HEK293 (cell line): ENCODE measurements at regions not wholly inside any gene's neighbourhood (a gene's known extent, or its start where the extent isn't known, plus 50 kb on each side); places are given as distances from the start of the nearest gene placed in this dataset.

Experiments used
- CTCF ChIA-PET: fragments of 350-600 bp; formaldehyde crosslinking; extraction: SDS; loops from one replicate; lab custom pipeline; 2021; ENCODE audit warnings: antibody characterized with exemption; lab: Yijun Ruan, JAX
- POLR2A ChIA-PET: fragments of 300-600 bp; formaldehyde crosslinking; extraction: SDS; loops from one replicate; lab custom pipeline; 2020; ENCODE audit warnings: antibody characterized with exemption, inconsistent platforms; lab: Yijun Ruan, JAX
- H3K27ac ChIP-seq: fragments of 200-500 bp; sonication (Bioruptor generic); 2 replicates; pipeline ENCODE4 v1.5.1; 2014; ENCODE audit warnings: low read depth, low read length, control low read depth, inconsistent platforms; ENCODE audit errors: extremely low read depth
- H3K36me3 ChIP-seq, 2 experiments: fragments of 200-500 bp in 1 of 2; sonication (Bioruptor generic) in 1 of 2; 1 replicate in 1 of 2; 2 replicates in 1 of 2; pipeline ENCODE4 v1.5.1; 2014 to 2017; ENCODE audit warnings: inconsistent platforms in 2 of 2, low read length in 2 of 2; ENCODE audit not compliant: control insufficient read depth in 2 of 2, insufficient read depth in 1 of 2
- H3K4me1 ChIP-seq: fragments of 200-500 bp; sonication (Bioruptor generic); 2 replicates; pipeline ENCODE4 v1.5.1; 2014; ENCODE audit warnings: mild to moderate bottlenecking, low read length, inconsistent platforms; ENCODE audit not compliant: control insufficient read depth, insufficient read depth
- H3K4me3 ChIP-seq: 2 replicates; pipeline ENCODE4 v1.5.1; 2011; ENCODE audit warnings: low read depth, mild to moderate bottlenecking, control low read depth, low read length, moderate library complexity
- H3K9me3 ChIP-seq: fragments of 200-500 bp; sonication (Bioruptor generic); 2 replicates; pipeline ENCODE4 v1.5.1; 2014; ENCODE audit warnings: low read depth, low read length, inconsistent platforms; ENCODE audit not compliant: control insufficient read depth, insufficient read depth
- GLI4 ChIP-seq: fragments of 450-650 bp; formaldehyde crosslinking; IDR thresholded peaks from 2 replicates; pipeline ENCODE4 v1.5.1; 2016; ENCODE audit warnings: missing biosample characterization, missing genetic modification characterization
- MYNN ChIP-seq: fragments of 450-650 bp; formaldehyde crosslinking; IDR thresholded peaks from 2 replicates; pipeline ENCODE4 v1.5.1; 2016; ENCODE audit warnings: missing biosample characterization, missing genetic modification characterization, borderline replicate concordance
- ZNF174 ChIP-seq: fragments of 450-650 bp; formaldehyde crosslinking; IDR thresholded peaks from 2 replicates; pipeline ENCODE4 v1.5.0; 2017; ENCODE audit warnings: missing biosample characterization, mild to moderate bottlenecking, missing genetic modification characterization
- ZNF19 ChIP-seq: fragments of 450-650 bp; formaldehyde crosslinking; IDR thresholded peaks from 2 replicates; pipeline ENCODE4; 2016; ENCODE audit warnings: missing biosample characterization, missing genetic modification characterization, low read depth
- ZNF266 ChIP-seq: fragments of 450-650 bp; formaldehyde crosslinking; IDR thresholded peaks from 2 replicates; pipeline ENCODE4 v1.5.1; 2016; ENCODE audit warnings: missing biosample characterization, missing genetic modification characterization, low read depth
- ZNF350 ChIP-seq: fragments of 450-650 bp; formaldehyde crosslinking; IDR thresholded peaks from 2 replicates; pipeline ENCODE4 v1.5.0; 2017; ENCODE audit warnings: missing biosample characterization, mild to moderate bottlenecking, missing genetic modification characterization
- ZNF423 ChIP-seq: fragments of 450-650 bp; formaldehyde crosslinking; IDR thresholded peaks from 2 replicates; pipeline ENCODE4 v1.5.1; 2016; ENCODE audit warnings: missing biosample characterization, missing genetic modification characterization
- ZNF529 ChIP-seq: fragments of 450-650 bp; formaldehyde crosslinking; IDR thresholded peaks from 2 replicates; pipeline ENCODE4 v1.5.1; 2017; ENCODE audit warnings: missing genetic modification characterization, missing biosample characterization; ENCODE audit not compliant: insufficient replicate concordance
- ZNF571 ChIP-seq: fragments of 450-650 bp; formaldehyde crosslinking; IDR thresholded peaks from 2 replicates; pipeline ENCODE4 v1.5.0; 2017; ENCODE audit warnings: missing biosample characterization, missing genetic modification characterization
- ZNF610 ChIP-seq: fragments of 450-650 bp; formaldehyde crosslinking; IDR thresholded peaks from 2 replicates; pipeline ENCODE4 v1.5.1; 2016; ENCODE audit warnings: missing biosample characterization, missing genetic modification characterization, borderline replicate concordance
- ZNF707 ChIP-seq: fragments of 450-650 bp; formaldehyde crosslinking; IDR thresholded peaks from 2 replicates; pipeline ENCODE4 v1.5.1; 2016; ENCODE audit warnings: missing biosample characterization, missing genetic modification characterization
- ZNF777 ChIP-seq: fragments of 450-650 bp; formaldehyde crosslinking; IDR thresholded peaks from 2 replicates; pipeline ENCODE4 v1.5.1; 2017; ENCODE audit warnings: missing biosample characterization, missing genetic modification characterization, borderline replicate concordance
- ZNF830 ChIP-seq: fragments of 450-650 bp; IDR thresholded peaks from 2 replicates; pipeline ENCODE4 v1.5.0; 2018; ENCODE audit warnings: missing biosample characterization, missing genetic modification characterization, low read depth, mild to moderate bottlenecking, moderate library complexity
- TF ChIP-seq, protein P1 (sequence below): fragments of 450-650 bp; formaldehyde crosslinking; IDR thresholded peaks from 2 replicates; pipeline ENCODE4 v1.5.1; 2016; ENCODE audit warnings: missing biosample characterization, missing genetic modification characterization
- TF ChIP-seq, protein P2 (sequence below): fragments of 450-650 bp; formaldehyde crosslinking; IDR thresholded peaks from 2 replicates; pipeline ENCODE4 v1.5.1; 2017; ENCODE audit warnings: missing biosample characterization, missing genetic modification characterization
- TF ChIP-seq, protein P3 (sequence below): fragments of 450-650 bp; formaldehyde crosslinking; IDR thresholded peaks from 2 replicates; pipeline ENCODE4 v1.5.1; 2016; ENCODE audit warnings: missing biosample characterization, missing genetic modification characterization
- TF ChIP-seq, protein P4 (sequence below): fragments of 450-650 bp; IDR thresholded peaks from 2 replicates; pipeline ENCODE4 v1.5.1; 2018; ENCODE audit warnings: missing biosample characterization, mild to moderate bottlenecking, missing genetic modification characterization
- TF ChIP-seq, protein P5 (sequence below): fragments of 450-650 bp; formaldehyde crosslinking; IDR thresholded peaks from 2 replicates; pipeline ENCODE4 v1.5.1; 2016; ENCODE audit warnings: missing biosample characterization, missing genetic modification characterization
- TF ChIP-seq, protein P6 (sequence below): fragments of 450-650 bp; formaldehyde crosslinking; IDR thresholded peaks from 2 replicates; pipeline ENCODE4 v1.5.1; 2016; ENCODE audit warnings: missing biosample characterization, missing genetic modification characterization

DNA sequence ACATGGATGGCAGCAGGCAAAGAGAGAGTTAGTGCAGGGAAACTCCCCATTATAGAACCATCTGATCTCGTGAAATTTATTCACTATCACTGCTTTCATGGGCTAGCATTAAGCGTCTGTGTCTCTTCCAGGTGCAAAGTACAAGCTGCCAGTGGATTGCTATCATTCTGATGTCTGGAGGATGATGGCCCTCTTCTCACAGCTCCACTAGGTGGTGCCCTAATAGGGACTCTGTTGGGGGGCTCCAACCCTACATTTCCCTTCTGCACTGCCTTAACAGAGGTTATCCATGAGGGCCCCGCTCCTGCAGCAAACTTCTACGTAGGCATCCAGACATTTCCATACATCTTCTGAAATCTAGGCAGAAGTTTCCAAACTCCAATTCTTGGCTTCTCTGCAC lies 347.8 kb upstream of the HS3ST5 start (continued):
- TF ChIP-seq, protein P1, sequence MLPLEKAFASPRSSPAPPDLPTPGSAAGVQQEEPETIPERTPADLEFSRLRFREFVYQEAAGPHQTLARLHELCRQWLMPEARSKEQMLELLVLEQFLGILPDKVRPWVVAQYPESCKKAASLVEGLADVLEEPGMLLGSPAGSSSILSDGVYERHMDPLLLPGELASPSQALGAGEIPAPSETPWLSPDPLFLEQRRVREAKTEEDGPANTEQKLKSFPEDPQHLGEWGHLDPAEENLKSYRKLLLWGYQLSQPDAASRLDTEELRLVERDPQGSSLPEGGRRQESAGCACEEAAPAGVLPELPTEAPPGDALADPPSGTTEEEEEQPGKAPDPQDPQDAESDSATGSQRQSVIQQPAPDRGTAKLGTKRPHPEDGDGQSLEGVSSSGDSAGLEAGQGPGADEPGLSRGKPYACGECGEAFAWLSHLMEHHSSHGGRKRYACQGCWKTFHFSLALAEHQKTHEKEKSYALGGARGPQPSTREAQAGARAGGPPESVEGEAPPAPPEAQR (tag by site-specific recombination): no peak
- TF ChIP-seq, protein P2, sequence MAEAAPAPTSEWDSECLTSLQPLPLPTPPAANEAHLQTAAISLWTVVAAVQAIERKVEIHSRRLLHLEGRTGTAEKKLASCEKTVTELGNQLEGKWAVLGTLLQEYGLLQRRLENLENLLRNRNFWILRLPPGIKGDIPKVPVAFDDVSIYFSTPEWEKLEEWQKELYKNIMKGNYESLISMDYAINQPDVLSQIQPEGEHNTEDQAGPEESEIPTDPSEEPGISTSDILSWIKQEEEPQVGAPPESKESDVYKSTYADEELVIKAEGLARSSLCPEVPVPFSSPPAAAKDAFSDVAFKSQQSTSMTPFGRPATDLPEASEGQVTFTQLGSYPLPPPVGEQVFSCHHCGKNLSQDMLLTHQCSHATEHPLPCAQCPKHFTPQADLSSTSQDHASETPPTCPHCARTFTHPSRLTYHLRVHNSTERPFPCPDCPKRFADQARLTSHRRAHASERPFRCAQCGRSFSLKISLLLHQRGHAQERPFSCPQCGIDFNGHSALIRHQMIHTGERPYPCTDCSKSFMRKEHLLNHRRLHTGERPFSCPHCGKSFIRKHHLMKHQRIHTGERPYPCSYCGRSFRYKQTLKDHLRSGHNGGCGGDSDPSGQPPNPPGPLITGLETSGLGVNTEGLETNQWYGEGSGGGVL (tag by site-specific recombination): no peak
- TF ChIP-seq ZNF350 (tag by site-specific recombination): no peak
- TF ChIP-seq, all 188 proteins: peak for 0

DNA sequence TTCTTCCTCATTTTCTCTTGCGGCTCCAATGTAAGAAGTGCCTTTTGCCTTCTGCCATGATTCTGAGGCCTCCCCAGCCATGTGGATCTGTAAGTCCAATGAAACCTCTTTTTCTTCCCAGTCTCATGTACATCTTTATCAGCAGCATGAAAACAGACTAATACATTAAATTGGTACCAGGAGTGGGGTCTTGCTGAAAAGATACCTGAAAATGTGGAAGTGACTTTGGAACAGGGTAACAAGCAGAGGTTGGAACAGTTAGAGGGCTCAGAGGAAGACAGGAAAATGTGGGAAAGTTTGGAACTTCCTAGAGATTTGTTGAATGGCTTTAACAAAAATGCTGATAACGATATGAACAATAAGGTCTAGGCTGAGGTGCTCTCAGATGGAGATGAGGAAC lies 316.7 kb upstream of the HS3ST5 start:
- no peaks in the 10 kb centered on the region for H3K4me1 ChIP-seq
- POLR2A ChIA-PET: no interaction called here
- H3K27ac ChIP-seq: no peak overlapping the region
- no peaks in the 10 kb centered on the region for H3K36me3 ChIP-seq
- CTCF ChIA-PET: no interaction called here
- H3K4me3 ChIP-seq: no peak overlapping the region
- H3K9me3 ChIP-seq: no peaks in the 10 kb centered on the region
- TF ChIP-seq ZNF707 (tag by site-specific recombination): peak; percentile 72
- TF ChIP-seq GLI4 (tag by site-specific recombination): no peak
- TF ChIP-seq, all 188 proteins: peak for 1

DNA sequence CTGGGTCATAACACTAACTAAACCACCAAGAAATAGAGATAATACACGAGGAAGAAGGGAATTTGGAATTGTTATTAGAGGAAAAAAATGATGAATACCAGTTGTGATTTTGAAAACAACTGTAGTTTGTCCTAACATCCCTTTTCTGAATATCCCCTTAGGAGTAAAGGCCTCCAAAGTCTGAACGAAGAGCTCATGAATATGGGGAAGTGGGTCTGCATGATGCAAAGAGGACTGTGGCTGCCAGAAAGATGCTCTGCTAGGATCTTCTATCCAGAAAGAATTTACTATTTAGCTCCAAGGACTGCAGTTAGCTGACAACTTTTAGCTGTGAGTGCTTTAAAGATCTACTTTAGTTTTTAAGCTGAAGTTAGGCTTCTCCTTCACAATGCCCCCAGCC lies 308.8 kb upstream of the HS3ST5 start:
- CTCF ChIA-PET: no interaction called here
- Histone ChIP-seq H3K4me3 (no peak overlapping the region), H3K27ac (no peak overlapping the region), H3K9me3 (no peaks in the 10 kb centered on the region), H3K4me1 (no peaks in the 10 kb centered on the region), H3K36me3 (no peaks in the 10 kb centered on the region)
- POLR2A ChIA-PET: no interaction called here
- TF ChIP-seq ZNF610: no peak
- no peak for TF ChIP-seq ZNF19 (tag by site-specific recombination)
- TF ChIP-seq, protein P3, sequence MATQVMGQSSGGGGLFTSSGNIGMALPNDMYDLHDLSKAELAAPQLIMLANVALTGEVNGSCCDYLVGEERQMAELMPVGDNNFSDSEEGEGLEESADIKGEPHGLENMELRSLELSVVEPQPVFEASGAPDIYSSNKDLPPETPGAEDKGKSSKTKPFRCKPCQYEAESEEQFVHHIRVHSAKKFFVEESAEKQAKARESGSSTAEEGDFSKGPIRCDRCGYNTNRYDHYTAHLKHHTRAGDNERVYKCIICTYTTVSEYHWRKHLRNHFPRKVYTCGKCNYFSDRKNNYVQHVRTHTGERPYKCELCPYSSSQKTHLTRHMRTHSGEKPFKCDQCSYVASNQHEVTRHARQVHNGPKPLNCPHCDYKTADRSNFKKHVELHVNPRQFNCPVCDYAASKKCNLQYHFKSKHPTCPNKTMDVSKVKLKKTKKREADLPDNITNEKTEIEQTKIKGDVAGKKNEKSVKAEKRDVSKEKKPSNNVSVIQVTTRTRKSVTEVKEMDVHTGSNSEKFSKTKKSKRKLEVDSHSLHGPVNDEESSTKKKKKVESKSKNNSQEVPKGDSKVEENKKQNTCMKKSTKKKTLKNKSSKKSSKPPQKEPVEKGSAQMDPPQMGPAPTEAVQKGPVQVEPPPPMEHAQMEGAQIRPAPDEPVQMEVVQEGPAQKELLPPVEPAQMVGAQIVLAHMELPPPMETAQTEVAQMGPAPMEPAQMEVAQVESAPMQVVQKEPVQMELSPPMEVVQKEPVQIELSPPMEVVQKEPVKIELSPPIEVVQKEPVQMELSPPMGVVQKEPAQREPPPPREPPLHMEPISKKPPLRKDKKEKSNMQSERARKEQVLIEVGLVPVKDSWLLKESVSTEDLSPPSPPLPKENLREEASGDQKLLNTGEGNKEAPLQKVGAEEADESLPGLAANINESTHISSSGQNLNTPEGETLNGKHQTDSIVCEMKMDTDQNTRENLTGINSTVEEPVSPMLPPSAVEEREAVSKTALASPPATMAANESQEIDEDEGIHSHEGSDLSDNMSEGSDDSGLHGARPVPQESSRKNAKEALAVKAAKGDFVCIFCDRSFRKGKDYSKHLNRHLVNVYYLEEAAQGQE (tag by site-specific recombination): no peak
- TF ChIP-seq, protein P4, sequence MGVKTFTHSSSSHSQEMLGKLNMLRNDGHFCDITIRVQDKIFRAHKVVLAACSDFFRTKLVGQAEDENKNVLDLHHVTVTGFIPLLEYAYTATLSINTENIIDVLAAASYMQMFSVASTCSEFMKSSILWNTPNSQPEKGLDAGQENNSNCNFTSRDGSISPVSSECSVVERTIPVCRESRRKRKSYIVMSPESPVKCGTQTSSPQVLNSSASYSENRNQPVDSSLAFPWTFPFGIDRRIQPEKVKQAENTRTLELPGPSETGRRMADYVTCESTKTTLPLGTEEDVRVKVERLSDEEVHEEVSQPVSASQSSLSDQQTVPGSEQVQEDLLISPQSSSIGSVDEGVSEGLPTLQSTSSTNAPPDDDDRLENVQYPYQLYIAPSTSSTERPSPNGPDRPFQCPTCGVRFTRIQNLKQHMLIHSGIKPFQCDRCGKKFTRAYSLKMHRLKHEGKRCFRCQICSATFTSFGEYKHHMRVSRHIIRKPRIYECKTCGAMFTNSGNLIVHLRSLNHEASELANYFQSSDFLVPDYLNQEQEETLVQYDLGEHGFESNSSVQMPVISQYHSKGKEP (tag by site-specific recombination): no peak

DNA sequence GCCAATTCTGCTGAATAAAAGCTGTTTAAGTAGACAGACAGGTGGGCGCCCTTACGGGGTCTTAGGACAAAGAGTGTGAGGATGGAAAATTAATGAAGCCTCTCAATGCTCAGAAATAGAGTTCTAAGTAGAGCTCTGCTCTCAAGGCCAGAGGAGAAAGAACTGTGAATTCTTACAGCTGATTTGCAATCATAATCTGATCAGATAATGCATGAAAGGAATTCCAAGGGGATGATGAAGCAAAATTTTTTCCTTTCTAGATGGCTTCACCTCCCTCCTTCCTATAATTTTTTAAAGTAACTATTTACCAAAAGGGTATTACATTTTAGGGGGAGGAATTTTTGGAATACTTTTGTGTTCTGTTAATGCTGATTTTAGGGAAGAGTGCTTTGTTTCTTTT lies 308.1 kb upstream of the HS3ST5 start:
- CTCF ChIA-PET: no interaction called here
- POLR2A ChIA-PET: no interaction called here
- Histone ChIP-seq H3K27ac (no peak overlapping the region), H3K4me1 (no peaks in the 10 kb centered on the region), H3K9me3 (no peaks in the 10 kb centered on the region), H3K4me3 (no peak overlapping the region), H3K36me3 (no peaks in the 10 kb centered on the region)
- TF ChIP-seq MYNN (tag by site-specific recombination) (no peak), ZNF777 (tag by site-specific recombination) (no peak), ZNF830 (tag by site-specific recombination) (no peak), ZNF529 (tag by site-specific recombination) (no peak), ZNF174 (tag by site-specific recombination) (no peak), ZNF571 (tag by site-specific recombination) (no peak), ZNF423 (no peak), ZNF266 (tag by site-specific recombination) (no peak)
- TF ChIP-seq, protein P5, sequence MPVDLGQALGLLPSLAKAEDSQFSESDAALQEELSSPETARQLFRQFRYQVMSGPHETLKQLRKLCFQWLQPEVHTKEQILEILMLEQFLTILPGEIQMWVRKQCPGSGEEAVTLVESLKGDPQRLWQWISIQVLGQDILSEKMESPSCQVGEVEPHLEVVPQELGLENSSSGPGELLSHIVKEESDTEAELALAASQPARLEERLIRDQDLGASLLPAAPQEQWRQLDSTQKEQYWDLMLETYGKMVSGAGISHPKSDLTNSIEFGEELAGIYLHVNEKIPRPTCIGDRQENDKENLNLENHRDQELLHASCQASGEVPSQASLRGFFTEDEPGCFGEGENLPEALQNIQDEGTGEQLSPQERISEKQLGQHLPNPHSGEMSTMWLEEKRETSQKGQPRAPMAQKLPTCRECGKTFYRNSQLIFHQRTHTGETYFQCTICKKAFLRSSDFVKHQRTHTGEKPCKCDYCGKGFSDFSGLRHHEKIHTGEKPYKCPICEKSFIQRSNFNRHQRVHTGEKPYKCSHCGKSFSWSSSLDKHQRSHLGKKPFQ: no peak
- TF ChIP-seq, protein P6, sequence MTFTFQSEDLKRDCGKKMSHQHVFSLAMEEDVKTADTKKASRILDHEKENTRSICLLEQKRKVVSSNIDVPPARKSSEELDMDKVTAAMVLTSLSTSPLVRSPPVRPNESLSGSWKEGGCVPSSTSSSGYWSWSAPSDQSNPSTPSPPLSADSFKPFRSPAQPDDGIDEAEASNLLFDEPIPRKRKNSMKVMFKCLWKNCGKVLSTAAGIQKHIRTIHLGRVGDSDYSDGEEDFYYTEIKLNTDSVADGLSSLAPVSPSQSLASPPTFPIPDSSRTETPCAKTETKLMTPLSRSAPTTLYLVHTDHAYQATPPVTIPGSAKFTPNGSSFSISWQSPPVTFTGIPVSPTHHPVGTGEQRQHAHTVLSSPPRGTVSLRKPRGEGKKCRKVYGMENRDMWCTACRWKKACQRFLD: no peak
